Sigmoid colon (tissue), 6 donors: ENCODE measurements at regions not wholly inside any gene's neighbourhood (a gene's known extent, or its start where the extent isn't known, plus 50 kb on each side); places are given as distances from the start of the nearest gene placed in this dataset.

ENCODE experiments used
- DNase-seq: peaks from one replicate; pipeline ENCODE4 v3.0.0-alpha.2; 2019
- H3K27ac ChIP-seq, 4 donors: fragments of 200-600 bp; sonication (generic); one replicate each; pipeline ENCODE4 v1.5.1; 2016 to 2019; ENCODE audit warnings: mild to moderate bottlenecking in 1 of 4
- H3K27me3 ChIP-seq, 3 donors: fragments of 200-600 bp; sonication (generic); one replicate each; pipeline ENCODE4 v1.5.1; 2019; ENCODE audit warnings: mild to moderate bottlenecking in 1 of 3
- H3K36me3 ChIP-seq, 4 donors: fragments of 200-600 bp; sonication (generic); one replicate each; pipeline ENCODE4 v1.5.1; 2016 to 2019
- H3K4me1 ChIP-seq, 4 donors: fragments of 200-600 bp; sonication (generic); one replicate each; pipeline ENCODE4 v1.5.1; 2017 to 2019
- H3K4me3 ChIP-seq, 4 donors: fragments of 200-600 bp; sonication (generic); one replicate each; pipeline ENCODE4 v1.5.1; 2017 to 2019; ENCODE audit warnings: mild to moderate bottlenecking in 2 of 4, moderate library complexity in 1 of 4
- H3K9me3 ChIP-seq, 4 donors: fragments of 200-600 bp in 3 of 4; sonication (generic) in 3 of 4; one replicate each; pipeline versions ENCODE4 v1.5.1 to v1.6.1; 2013 to 2019
- CTCF ChIP-seq, 4 experiments: fragments of 450-650 bp in 3 of 4; fragments of 200-600 bp in 1 of 4; IDR thresholded peaks; one replicate each; pipeline ENCODE4 v1.5.1; 2016 to 2019; ENCODE audit warnings: antibody characterized with exemption in 4 of 4, mild to moderate bottlenecking in 3 of 4, moderate library complexity in 2 of 4
- EP300 ChIP-seq, 4 donors: sonication (generic); formaldehyde crosslinking; IDR thresholded peaks; one replicate each; pipeline ENCODE4 v1.6.1; 2017; ENCODE audit warnings: antibody characterized with exemption in 4 of 4
- POLR2A ChIP-seq, 2 donors: fragments of 450-650 bp; IDR thresholded peaks; one replicate each; pipeline ENCODE4 v1.6.1; 2016; ENCODE audit warnings: antibody characterized with exemption in 2 of 2, mild to moderate bottlenecking in 2 of 2, moderate library complexity in 2 of 2
- POLR2AphosphoS5 ChIP-seq, 4 donors: sonication (generic); formaldehyde crosslinking; IDR thresholded peaks; one replicate each; pipeline ENCODE4 v1.6.1; 2017; ENCODE audit warnings: antibody characterized with exemption in 4 of 4
- WGBS, 2 donors: extraction: QIAGEN DNeasy Blood & Tissue Kit; methylation state at CpG; one replicate each; pipeline ENCODE4 v1.1.7; 2013; 5-methylcytosine and 5-hydroxymethylcytosine counted together
- intact Hi-C: fragments of 100-400 bp; cut with DNase I; formaldehyde crosslinking; loops from one replicate; pipeline ENCODE4 v1.15.1; 2023
- donor health status: healthy with polysubstance abuse.
- donor health status: healthy.

GRCh38 chrX:45664727-45665290 lies 464.1 kb upstream of the DIPK2B start:
- intact Hi-C loops, result no loop called here
- no peaks in the 10 kb centered on the region for H3K36me3 ChIP-seq
- no peak for DNase-seq
- no peak for TF ChIP-seq CTCF (IDR thresholded peaks at IDR 0.05)
- 96 to 97% methylated on average over 19 of the region's 19 CpGs for WGBS, 2 donors
- peaks cover 0 to 5% (median 0%) of the 10 kb centered on the region in 4 donors for H3K4me1 ChIP-seq
- H3K9me3 ChIP-seq, result no peaks in the 10 kb centered on the region
- H3K27ac ChIP-seq, result no peak overlapping the region
- H3K4me3 ChIP-seq, result no peak overlapping the region
- no peaks in the 10 kb centered on the region for H3K27me3 ChIP-seq

GRCh38 chrX:45660477-45660876 lies 459.8 kb upstream of the DIPK2B start:
- WGBS, 2 donors, result 64 to 73% methylated on average over 2 of the region's 2 CpGs
- no peaks in the 10 kb centered on the region for H3K27me3 ChIP-seq
- no peak overlapping the region for H3K4me3 ChIP-seq
- TF ChIP-seq POLR2AphosphoS5 (IDR thresholded peaks at IDR 0.05), result no peak
- no peak for TF ChIP-seq CTCF (IDR thresholded peaks at IDR 0.05)
- TF ChIP-seq EP300 (IDR thresholded peaks at IDR 0.05), result no peak
- TF ChIP-seq POLR2A (IDR thresholded peaks at IDR 0.05), result no peak
- intact Hi-C loops, result no loop called here
- no peaks in the 10 kb centered on the region for H3K9me3 ChIP-seq
- no peak overlapping the region for H3K27ac ChIP-seq
- no peaks in the 10 kb centered on the region for H3K4me1 ChIP-seq
- H3K36me3 ChIP-seq, result no peaks in the 10 kb centered on the region
- no peak for DNase-seq

- H3K9me3 ChIP-seq, result no peaks in the 10 kb centered on the region
- no peaks in the 10 kb centered on the region for H3K27me3 ChIP-seq
- no peak for TF ChIP-seq CTCF (IDR thresholded peaks at IDR 0.05)
- no peak overlapping the region for H3K4me3 ChIP-seq
- no peaks in the 10 kb centered on the region for H3K4me1 ChIP-seq
- H3K36me3 ChIP-seq, result no peaks in the 10 kb centered on the region
- no peak for DNase-seq
- intact Hi-C loops, result no loop called here
- 72 to 99% methylated on average over 4 of the region's 4 CpGs for WGBS, 2 donors
- no peak overlapping the region for H3K27ac ChIP-seq
These were observed 432.7 kb upstream of the DIPK2B start for GRCh38 chrX:45633419-45633818.

- H3K9me3 ChIP-seq, result no peaks in the 10 kb centered on the region
- no peak overlapping the region for H3K27ac ChIP-seq
- 97 to 98% methylated on average over 17 of the region's 17 CpGs for WGBS, 2 donors
- intact Hi-C loops, result no loop called here
- no peak for DNase-seq
- no peaks in the 10 kb centered on the region for H3K36me3 ChIP-seq
- H3K4me3 ChIP-seq, result no peak overlapping the region
- no peak for TF ChIP-seq EP300 (IDR thresholded peaks at IDR 0.05)
- no peak for TF ChIP-seq POLR2A (IDR thresholded peaks at IDR 0.05)
- TF ChIP-seq POLR2AphosphoS5 (IDR thresholded peaks at IDR 0.05), result no peak
- TF ChIP-seq CTCF (IDR thresholded peaks at IDR 0.05), result no peak
- no peaks in the 10 kb centered on the region for H3K27me3 ChIP-seq
- H3K4me1 ChIP-seq, result no peaks in the 10 kb centered on the region
These were observed 431.8 kb upstream of the DIPK2B start for GRCh38 chrX:45632506-45632905.

- Histone ChIP-seq H3K27me3 (no peaks in the 10 kb centered on the region), H3K4me1 (no peaks in the 10 kb centered on the region), H3K9me3 (no peaks in the 10 kb centered on the region), H3K36me3 (no peaks in the 10 kb centered on the region), H3K27ac (no peak overlapping the region), H3K4me3 (no peak overlapping the region)
- TF ChIP-seq POLR2AphosphoS5 (IDR thresholded peaks at IDR 0.05) (no peak), EP300 (IDR thresholded peaks at IDR 0.05) (no peak), POLR2A (IDR thresholded peaks at IDR 0.05) (no peak), CTCF (IDR thresholded peaks at IDR 0.05) (no peak)
- intact Hi-C loops, result no loop called here
- DNase-seq, result no peak
- 97 to 100% methylated on average over 1 of the region's 1 CpG for WGBS, 2 donors
These were observed 429.4 kb upstream of the DIPK2B start for GRCh38 chrX:45630078-45630477.
